Lung (tissue), 11 donors: ENCODE measurements at regions not wholly inside any gene's neighbourhood (a gene's known extent, or its start where the extent isn't known, plus 50 kb on each side); places are given as distances from the start of the nearest gene placed in this dataset.
A peak's percentile ranks its signal among the peaks of the same experiment; 100 is the strongest.

Experiments used
- ATAC-seq: fragments of 200-7000 bp; cut with Tn5 transposase; one replicate; pipeline ENCODE4 v1.9.1; 2020; ENCODE audit warnings: moderate number of reproducible peaks; ENCODE audit not compliant: insufficient read depth, low FRiP score
- DNase-seq, 3 donors: peaks; one replicate each; pipeline ENCODE4 v3.0.0-alpha.2; 2013 to 2017
- H3K27ac ChIP-seq, 2 donors: one replicate each; pipeline ENCODE4 v1.5.1; 2013; ENCODE audit warnings: mild to moderate bottlenecking in 2 of 2, moderate library complexity in 2 of 2, control low read depth in 1 of 2, inconsistent platforms in 1 of 2, low read depth in 1 of 2, low read length in 1 of 2
- H3K27me3 ChIP-seq, 3 donors: one replicate each; pipeline ENCODE4 v1.5.1; 2013; ENCODE audit warnings: low read length in 2 of 3; ENCODE audit not compliant: control insufficient read depth in 3 of 3, insufficient read depth in 3 of 3
- H3K36me3 ChIP-seq, 4 donors: one replicate each; pipeline ENCODE4 v1.5.1; 2013; ENCODE audit warnings: low read length in 4 of 4, mild to moderate bottlenecking in 1 of 4, moderate library complexity in 1 of 4; ENCODE audit not compliant: control insufficient read depth in 4 of 4, insufficient read depth in 4 of 4
- H3K4me1 ChIP-seq, 5 donors: one replicate each; pipeline ENCODE4 v1.5.1; 2013; ENCODE audit warnings: low read length in 5 of 5, mild to moderate bottlenecking in 2 of 5, moderate library complexity in 1 of 5; ENCODE audit not compliant: control insufficient read depth in 5 of 5, insufficient read depth in 5 of 5
- H3K4me3 ChIP-seq: one replicate; pipeline ENCODE4 v1.5.1; 2013; ENCODE audit warnings: mild to moderate bottlenecking, control low read depth, moderate library complexity
- H3K9ac ChIP-seq, 2 donors: one replicate each; pipeline ENCODE4 v1.5.1; 2013; ENCODE audit warnings: low read length in 2 of 2, control low read depth in 1 of 2; ENCODE audit not compliant: insufficient read depth in 1 of 2
- H3K9me3 ChIP-seq, 4 donors: one replicate each; pipeline ENCODE4 v1.5.1; 2013; ENCODE audit warnings: low read length in 3 of 4, mild to moderate bottlenecking in 1 of 4, moderate library complexity in 1 of 4; ENCODE audit not compliant: control insufficient read depth in 4 of 4, insufficient read depth in 3 of 4
- CTCF ChIP-seq: IDR thresholded peaks from 2 replicates; pipeline ENCODE4 v1.5.1; 2012; ENCODE audit warnings: mild to moderate bottlenecking; ENCODE audit errors: control extremely low read depth, extremely low read depth
- WGBS, 2 donors: extraction: QIAGEN DNeasy Blood & Tissue Kit; methylation state at CpG; one replicate each; pipeline ENCODE4 v1.1.7; 2013; 5-methylcytosine and 5-hydroxymethylcytosine counted together
- donor health status: control.
- donor health status: control.
- donor health status: Bipolar disorder and iron deficiency.
- donor health status: healthy.
- donor health status: DM: yes; HTN: yes; CAD: no.

DNA sequence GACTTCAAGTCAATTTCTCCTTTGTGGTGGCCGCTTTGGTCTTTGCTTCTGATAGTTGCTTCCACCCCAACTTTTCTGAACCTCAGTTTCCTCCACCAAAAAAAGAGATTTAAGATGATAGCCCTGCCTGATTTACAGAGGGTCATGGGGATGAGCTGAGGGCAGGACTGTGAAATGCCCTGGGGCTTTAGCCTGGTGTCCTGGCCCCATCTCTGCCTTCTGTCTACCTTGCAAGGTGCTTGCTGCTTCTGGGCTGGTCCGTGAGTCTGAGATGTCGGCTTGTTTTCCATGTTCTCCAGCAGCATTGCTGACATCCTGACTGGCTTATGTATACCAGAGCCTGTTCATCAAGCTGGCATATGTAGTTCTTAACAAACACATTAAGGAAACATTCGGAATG, 191.9 kb upstream of the MPHOSPH6 start:
- ATAC-seq: no peak
- DNase-seq: no peak
- H3K27me3 ChIP-seq: peaks cover 0 to 2% (median 0%) of the 10 kb centered on the region in 3 donors
- H3K4me1 ChIP-seq: no peaks in the 10 kb centered on the region
- no peaks in the 10 kb centered on the region for H3K9me3 ChIP-seq
- H3K4me3 ChIP-seq: no peak overlapping the region
- WGBS, 2 donors: 92 to 93% methylated on average over 4 of the region's 4 CpGs
- H3K9ac ChIP-seq: no peak overlapping the region
- H3K27ac ChIP-seq: no peak overlapping the region
- TF ChIP-seq CTCF: no peak
- H3K36me3 ChIP-seq: no peaks in the 10 kb centered on the region

- ATAC-seq (no peak), DNase-seq (no peak)
- Histone ChIP-seq H3K27ac (no peak overlapping the region), H3K4me1 (no peaks in the 10 kb centered on the region), H3K9me3 (no peaks in the 10 kb centered on the region), H3K4me3 (no peak overlapping the region), H3K27me3 (peaks cover 0 to 2% (median 0%) of the 10 kb centered on the region in 3 donors), H3K9ac (no peak overlapping the region), H3K36me3 (no peaks in the 10 kb centered on the region)
- WGBS, 2 donors: 98% methylated on average over 2 of the region's 2 CpGs
- no peak for TF ChIP-seq CTCF
Measured at GRCh38 chr16:82360024-82360783, 190.2 kb upstream of the MPHOSPH6 start.

- Histone ChIP-seq H3K27me3 (peaks cover 0 to 2% (median 0%) of the 10 kb centered on the region in 3 donors), H3K9me3 (no peaks in the 10 kb centered on the region), H3K4me3 (no peak overlapping the region), H3K9ac (no peak overlapping the region), H3K4me1 (no peaks in the 10 kb centered on the region), H3K27ac (no peak overlapping the region), H3K36me3 (no peaks in the 10 kb centered on the region)
- 46 to 67% methylated on average over 7 of the region's 7 CpGs for WGBS, 2 donors
- no peak for ATAC-seq
- peak in 2 of 3 donors; percentile 35 to 60 for DNase-seq
- TF ChIP-seq CTCF: no peak
Measured at GRCh38 chr16:82358606-82359221, 188.7 kb upstream of the MPHOSPH6 start.
